ENCODE measurements at regions not wholly inside any gene's neighbourhood (a gene's known extent, or its start where the extent isn't known, plus 50 kb on each side); places are given as distances from the start of the nearest gene placed in this dataset.

DNA sequence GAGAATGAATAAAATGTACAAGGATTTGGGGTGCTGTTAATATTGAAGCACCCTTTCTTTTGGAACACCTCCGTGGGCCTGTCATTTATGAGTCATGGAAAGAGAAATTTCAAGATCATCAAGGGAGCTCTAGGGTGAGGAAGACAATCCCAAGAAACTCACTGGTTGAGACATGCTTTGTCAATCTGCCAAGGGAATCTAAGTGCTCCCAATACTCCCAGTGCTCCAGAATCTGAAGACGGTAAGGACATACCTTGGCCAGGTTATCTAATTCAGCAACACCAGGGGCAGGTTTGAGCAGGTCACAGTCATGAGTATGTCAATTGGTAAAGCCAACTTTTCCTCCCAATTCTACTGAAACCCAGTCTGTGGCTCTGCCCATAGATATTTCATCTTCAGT is 556.4 kb upstream of the CPEB2 start:
- TF ChIP-seq ZNF184 (tag by site-specific recombination; IDR thresholded peaks at IDR 0.05) = no peak
- TF ChIP-seq, protein P1, sequence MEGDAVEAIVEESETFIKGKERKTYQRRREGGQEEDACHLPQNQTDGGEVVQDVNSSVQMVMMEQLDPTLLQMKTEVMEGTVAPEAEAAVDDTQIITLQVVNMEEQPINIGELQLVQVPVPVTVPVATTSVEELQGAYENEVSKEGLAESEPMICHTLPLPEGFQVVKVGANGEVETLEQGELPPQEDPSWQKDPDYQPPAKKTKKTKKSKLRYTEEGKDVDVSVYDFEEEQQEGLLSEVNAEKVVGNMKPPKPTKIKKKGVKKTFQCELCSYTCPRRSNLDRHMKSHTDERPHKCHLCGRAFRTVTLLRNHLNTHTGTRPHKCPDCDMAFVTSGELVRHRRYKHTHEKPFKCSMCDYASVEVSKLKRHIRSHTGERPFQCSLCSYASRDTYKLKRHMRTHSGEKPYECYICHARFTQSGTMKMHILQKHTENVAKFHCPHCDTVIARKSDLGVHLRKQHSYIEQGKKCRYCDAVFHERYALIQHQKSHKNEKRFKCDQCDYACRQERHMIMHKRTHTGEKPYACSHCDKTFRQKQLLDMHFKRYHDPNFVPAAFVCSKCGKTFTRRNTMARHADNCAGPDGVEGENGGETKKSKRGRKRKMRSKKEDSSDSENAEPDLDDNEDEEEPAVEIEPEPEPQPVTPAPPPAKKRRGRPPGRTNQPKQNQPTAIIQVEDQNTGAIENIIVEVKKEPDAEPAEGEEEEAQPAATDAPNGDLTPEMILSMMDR (tag by site-specific recombination; IDR thresholded peaks at IDR 0.05) = no peak
- TF ChIP-seq ZNF629 (tag by site-specific recombination; IDR thresholded peaks at IDR 0.05) = no peak

All from HEK293 (cell line).